ENCODE measurements at regions not wholly inside any gene's neighbourhood (a gene's known extent, or its start where the extent isn't known, plus 50 kb on each side); places are given as distances from the start of the nearest gene placed in this dataset.

DNA sequence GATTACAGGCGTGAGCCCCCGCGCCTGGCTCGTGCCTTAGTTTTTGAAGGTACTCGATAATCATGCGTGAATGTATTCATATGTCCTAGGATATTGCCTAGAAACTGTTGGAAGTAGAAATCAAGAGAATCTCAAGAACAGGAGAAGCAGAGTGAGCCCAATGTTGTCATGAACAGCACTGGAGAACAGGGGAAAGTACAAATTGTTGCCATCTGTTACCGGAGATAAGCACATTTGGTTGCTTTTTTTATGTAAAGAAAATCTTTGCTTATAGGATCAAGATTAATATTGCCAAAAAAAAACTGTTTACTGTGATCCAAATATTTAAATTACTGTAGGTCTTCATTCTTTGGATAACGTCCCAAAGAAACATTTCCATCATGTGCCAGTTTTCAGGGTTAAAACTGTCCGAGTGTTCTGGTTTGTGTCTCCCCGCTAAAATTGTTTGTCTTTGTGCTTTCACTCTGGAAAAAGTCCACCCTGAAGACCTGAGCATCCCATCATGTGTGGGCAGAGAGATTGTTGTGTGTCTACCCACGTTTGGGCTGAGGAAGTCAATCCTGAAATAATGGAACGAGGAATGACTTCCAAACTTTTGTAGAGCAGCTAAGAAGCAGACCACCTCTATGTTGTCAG lies 95.7 kb upstream of the CELF2 start:
- intact Hi-C loops (cut with DNase I): no loop called here
- DNase-seq: no peak

DNA sequence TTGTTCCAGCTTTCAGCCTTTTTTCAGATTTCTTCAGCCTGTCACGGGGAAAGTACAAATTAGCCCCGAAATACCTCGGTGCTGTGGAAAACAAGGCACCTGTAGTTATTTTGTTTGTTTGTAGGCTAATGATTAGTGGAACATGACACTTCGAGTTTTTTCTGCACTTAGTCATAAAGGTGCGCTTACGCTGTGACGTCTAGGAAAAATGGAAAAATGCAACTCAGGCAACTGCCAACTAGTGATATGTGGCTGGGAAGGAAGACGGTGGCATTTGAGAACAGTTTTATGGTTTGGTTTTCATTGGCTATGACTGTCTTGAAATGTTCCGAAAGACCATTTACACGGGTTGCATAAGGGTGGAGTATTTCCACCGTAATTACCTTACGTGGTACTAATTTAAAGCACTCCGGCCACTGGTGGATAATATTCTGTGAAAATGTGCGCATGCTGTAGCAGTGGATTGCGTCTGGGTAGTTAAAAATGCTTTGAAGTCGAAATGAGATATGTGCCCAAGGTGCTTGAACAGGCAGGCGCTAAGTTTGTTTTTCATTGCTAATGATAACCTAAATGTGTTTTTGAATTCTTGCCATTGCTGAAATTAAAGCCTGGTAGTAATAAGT lies 94.5 kb upstream of the CELF2 start:
- no peak for DNase-seq
- intact Hi-C loops (cut with DNase I): no loop called here

DNA sequence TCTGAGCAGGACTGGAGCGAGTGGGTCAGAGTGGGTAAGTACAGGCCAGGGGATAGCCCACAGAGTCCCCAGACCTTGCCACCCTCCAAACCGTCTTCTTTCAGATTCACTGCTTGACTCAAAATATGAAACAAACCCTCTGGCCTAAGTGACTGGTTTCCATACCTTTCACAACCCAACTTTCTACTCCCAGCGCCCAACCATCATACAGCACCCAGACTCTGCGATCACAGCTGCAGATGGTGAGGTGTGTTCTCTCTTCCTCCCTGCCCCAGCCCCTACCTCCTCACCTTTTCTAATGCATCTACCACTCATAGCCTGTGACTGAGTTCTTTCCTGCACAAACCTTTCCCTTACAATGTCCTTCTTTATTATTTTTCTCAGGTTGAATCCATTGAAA lies 92.0 kb upstream of the CELF2 start:
- no peak for DNase-seq
- intact Hi-C loops (cut with DNase I): no loop called here

DNA sequence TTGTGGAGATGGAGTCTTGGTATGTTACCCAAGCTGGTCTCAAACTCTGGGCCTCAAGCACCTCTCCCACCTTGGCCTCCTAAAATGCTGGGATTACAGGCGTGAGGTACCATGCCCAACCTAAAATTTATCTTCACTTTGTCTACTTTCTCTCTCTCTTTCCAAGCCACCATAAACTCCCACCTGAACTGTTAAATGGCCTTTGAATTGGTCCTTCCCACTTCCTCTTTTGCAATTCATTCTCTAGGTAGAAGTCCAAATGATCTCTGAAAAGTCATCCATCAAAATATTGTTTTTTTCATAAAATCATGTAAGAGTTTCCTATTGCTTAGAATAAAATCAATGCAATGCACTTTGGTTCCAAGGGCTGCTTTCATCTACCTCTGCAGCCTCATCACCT lies 90.1 kb upstream of the CELF2 start:
- intact Hi-C loops (cut with DNase I): no loop called here
- DNase-seq: no peak

DNA sequence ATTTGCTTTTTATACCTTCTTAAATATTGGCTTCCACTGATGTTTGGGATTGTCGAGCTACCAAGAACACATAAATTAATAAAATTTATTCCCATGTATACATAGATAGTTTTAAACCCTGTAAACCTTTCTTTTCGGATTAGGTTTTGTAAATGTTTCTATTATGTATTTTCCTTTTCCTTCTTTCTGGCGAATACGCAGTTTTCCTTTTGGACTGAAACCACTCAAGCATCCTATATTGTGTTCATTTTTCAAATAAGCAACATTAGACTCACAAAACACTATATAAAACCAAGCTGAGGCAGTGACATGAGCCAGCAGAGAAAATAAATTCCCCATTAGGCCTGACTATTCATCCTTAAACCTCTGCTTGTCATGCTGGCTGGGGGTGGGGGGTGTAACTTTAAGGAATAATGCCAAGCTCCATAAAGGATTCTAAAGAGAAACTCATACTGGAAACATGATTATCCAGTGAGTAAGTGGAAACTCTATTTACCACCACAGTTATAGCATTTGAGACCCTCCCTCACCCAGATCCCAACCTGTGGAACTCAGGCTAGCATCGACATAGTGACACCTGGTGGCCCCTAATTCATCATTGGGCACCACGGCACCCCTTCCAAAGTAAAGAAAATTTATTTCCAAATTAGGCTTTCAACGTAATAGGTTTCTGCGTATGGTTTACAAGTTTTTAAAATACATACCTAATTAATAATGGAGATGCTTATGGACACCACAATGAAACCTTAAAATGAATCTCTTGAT lies 86.5 kb upstream of the CELF2 start:
- DNase-seq: no peak
- intact Hi-C loops (cut with DNase I): no loop called here

DNA sequence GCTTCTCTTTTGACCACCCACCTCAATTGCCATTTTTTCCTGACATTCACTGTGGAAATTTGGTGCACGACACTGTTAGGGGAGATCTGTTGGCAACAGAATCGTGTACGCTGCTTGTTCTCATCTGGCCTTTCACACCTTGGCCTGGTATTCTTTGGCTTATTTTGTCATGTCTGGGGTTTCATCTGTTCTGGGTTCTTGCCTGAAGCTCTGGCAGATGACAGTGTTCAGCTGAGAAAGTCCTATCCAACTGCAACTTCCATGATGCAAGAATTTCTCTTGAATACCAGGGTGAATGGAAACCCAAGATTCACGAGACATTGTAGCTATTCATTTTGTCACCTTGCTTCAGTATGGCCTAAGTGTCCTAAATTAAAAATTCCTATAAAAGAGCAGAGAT lies 82.6 kb upstream of the CELF2 start:
- DNase-seq: no peak
- intact Hi-C loops (cut with DNase I): no loop called here

- no peak for DNase-seq
- intact Hi-C loops (cut with DNase I): no loop called here
Measured at GRCh38 chr10:10938676-10939075, 79.0 kb upstream of the CELF2 start.

DNA sequence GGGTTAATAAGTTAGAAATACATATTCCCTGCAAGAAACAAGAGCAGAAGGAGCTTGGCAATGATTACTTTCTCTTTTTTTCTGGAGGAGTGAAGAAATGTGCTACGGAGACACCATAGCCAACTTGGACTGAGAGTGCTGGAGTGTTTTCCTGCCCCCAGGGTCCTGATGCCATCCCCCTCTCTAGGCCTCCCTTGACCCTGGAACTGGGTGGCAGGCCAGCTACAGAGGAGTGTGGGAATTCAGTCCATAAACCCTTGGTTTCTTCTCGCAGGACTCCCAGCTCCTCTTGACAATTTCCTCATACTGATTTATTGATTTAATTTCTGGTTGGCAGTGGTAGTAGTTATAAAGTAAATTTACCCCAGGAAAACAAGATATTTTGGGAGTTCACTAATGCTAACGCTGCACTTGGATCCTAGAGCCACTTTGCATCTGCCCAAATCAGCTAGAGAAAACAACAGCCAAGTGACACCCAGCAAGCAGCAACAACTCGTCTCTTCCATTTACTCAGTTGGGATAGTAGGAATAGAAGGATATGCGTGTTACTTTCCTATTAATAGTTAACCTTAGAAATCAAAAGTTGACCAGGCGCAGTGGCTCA lies 76.4 kb upstream of the CELF2 start:
- intact Hi-C loops (cut with DNase I): no loop called here
- no peak for DNase-seq

GRCh38 chr10:10942441-10942840 lies 75.2 kb upstream of the CELF2 start:
- intact Hi-C loops (cut with DNase I): no loop called here

GRCh38 chr10:10946081-10946480 lies 71.6 kb upstream of the CELF2 start:
- intact Hi-C loops (cut with DNase I): no loop called here
- no peak for DNase-seq

More at GRCh38 chr10:10942441-10942840, 75.2 kb upstream of the CELF2 start:
- no peak for DNase-seq

DNA sequence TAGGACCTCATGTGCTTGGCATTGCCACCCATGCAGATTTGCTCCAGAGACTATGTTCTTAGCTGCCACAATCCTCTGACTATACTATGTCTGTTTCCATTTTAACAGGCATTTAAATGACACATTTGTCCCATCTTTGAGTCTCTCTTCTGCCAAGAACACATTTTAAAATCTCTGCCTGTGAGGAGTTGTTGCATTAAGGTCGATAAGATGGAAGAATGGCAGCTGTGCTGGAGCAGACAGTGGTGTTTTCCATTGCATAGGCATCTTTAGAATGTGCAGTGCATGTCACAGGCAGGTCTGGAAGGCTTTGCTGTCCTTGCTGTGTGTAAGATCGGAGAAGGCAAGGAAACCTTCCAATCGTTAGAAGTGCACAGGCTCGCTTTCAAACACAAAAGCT lies 70.9 kb upstream of the CELF2 start:
- intact Hi-C loops (cut with DNase I): no loop called here
- DNase-seq: no peak

DNA sequence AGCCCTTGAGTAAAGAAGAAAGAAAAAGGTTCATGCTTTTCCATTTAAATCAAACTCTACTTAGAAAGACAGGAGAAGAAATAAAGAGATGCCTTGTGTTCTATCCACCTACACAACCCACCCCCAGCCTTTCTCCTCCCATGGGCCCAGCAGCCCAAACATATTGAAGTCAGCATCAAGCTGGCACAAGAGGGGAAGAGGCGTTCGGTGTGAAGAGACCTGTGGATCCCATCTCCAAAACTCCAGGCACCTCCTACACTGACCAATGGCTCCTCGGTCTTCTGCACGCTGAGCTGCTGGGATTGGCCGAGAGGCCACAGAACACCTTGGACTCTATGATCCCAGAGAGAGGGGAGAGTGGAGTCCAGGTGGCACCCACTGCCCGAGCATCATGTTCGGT lies 66.0 kb upstream of the CELF2 start:
- peak in 3 of 10 donors; percentile 10 to 74 (median 29) for DNase-seq
- intact Hi-C loops (cut with DNase I): no loop called here

DNA sequence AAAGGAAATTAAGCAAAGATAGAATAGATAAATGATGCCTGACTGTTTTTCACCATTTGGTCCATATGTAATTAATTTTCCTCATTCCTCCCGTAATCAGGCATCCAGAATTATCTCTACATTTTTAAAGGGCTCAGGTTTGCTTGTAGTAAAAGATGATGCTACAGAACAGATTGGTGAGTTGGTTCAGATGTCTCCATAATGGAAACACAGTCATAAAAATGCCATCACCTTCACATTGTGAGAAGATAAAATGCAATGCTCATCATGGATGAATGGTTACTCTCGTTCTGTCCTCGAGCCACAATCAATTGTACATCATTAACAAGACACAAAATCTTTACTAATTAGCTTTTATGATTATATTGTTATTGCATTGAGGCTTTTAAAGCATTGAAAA lies 64.9 kb upstream of the CELF2 start:
- DNase-seq: no peak
- intact Hi-C loops (cut with DNase I): no loop called here

DNA sequence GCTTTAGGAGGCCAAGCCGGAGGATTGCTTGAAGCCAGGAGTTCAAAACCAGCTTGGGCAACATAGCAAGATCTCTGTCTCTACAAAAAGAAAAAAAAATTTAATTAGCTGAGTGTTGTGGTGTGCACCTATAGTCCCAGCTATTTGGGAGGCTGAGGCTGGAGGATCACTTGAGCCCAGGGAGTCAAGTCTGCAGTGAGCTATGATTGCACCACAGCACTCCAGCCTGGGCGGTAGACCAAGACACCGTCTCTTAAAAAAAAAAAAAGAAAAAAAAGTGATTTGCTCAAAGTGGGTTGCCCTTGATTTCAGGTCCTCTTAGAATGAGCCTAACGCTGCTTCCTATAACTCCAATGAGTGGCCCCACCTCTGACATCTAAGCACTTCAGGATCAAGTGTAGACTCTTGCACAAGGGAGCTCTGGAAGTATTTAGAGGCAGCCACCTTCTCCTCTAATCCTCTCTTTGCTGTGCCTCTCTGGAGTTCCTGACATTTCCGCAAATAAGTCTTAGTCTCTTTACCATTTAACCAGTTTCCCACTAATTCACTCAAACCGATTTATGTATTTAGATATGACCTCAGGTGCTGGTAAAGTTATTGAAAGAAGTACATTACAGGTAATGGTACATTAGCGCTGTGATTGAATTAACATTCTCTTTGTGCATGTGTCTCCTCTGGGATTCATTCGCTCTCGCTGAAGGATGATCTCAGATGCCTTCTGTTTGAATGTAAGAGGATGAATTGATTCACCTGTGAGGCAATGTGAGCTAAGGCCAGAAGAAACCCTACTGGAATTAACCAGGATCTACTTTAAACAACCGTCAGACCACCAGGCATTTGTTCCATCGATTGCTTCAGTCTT lies 60.8 kb upstream of the CELF2 start:
- no peak for DNase-seq
- intact Hi-C loops (cut with DNase I): no loop called here

GRCh38 chr10:10958041-10958440 lies 59.6 kb upstream of the CELF2 start:
- intact Hi-C loops (cut with DNase I): no loop called here
- peak in 1 of 10 donors; percentile 23 for DNase-seq

- intact Hi-C loops (cut with DNase I): no loop called here
Measured at GRCh38 chr10:10959666-10960065, 58.0 kb upstream of the CELF2 start.

GRCh38 chr10:10960534-10960933 lies 57.1 kb upstream of the CELF2 start:
- DNase-seq: no peak
- intact Hi-C loops (cut with DNase I): no loop called here

More at GRCh38 chr10:10959666-10960065, 58.0 kb upstream of the CELF2 start:
- DNase-seq: no peak

DNA sequence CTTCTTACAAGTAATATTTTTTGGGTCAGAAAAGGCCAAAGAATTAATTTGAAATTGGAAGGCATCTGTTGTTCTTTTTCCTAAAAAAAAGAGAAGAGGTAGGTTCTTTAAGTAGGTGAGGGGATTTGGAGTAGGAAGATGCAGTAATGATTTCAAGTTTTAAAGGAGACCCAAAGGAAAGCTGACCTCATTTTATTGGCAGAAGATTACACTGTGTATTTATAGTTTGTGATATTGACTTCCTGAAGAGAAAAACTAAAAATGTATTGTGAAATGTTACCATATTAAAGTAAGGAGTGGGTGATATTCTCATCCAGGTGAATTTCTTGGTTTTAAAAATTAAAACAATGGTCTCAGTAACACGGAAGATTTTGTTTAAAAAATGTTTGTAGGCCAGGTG lies 56.6 kb upstream of the CELF2 start:
- intact Hi-C loops (cut with DNase I): no loop called here
- no peak for DNase-seq

GRCh38 chr10:10967029-10967428 lies 50.6 kb upstream of the CELF2 start:
- intact Hi-C loops (cut with DNase I): no loop called here
- no peak for DNase-seq

DNA sequence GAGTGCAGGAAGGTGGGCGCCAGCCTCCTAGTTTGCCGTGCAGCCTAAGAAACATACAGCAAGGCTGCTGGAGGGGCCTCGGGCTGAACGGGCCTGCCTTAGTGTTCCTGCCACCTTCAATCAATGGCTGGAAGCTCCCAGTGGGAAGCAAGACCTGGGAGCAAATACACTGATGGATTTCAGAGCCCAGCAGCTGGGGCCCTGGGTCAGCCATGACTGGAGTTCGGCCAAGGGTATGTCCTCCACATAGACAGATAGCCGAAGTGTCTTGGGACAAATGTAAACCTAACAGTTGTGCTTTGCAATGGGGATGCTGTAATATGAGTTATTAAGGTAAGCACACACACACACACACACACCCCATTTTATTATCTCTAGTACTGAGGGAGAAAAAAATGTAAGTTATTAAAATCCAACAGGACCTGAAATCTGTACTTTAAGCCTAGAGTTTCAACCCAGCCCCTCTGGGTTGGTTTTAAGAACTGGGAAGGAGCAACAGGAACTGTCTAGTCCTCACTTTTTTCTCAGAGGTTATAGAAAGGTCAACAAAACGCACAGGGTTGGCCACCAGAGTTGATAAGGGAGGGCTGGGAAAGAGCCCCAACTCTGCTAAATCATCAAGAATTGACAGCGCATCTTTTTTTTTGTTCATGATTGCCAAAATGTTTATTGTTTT lies 50.0 kb upstream of the CELF2 start:
- peak in 1 of 10 donors; percentile 73 for DNase-seq
- intact Hi-C loops (cut with DNase I): no loop called here

Measured in posterior cingulate gyrus (tissue), 11 donors.